GM23338 (cell line): ENCODE measurements at regions not wholly inside any gene's neighbourhood (a gene's known extent, or its start where the extent isn't known, plus 50 kb on each side); places are given as distances from the start of the nearest gene placed in this dataset.

Experiments
- ATAC-seq: fragments of 200-7000 bp; cut with Tn5 transposase; 3 replicates; pipeline ENCODE4 v1.9.1; 2020
- DNase-seq: peaks from one replicate; pipeline ENCODE4 v3.0.0-alpha.2; 2015; ENCODE audit warnings: low spot score
- H2AFZ ChIP-seq: fragments of 200-600 bp; sonication (generic); 2 replicates; pipeline ENCODE4 v1.8.0; 2016; ENCODE audit warnings: antibody characterized with exemption, mild to moderate bottlenecking, moderate library complexity
- H3F3A ChIP-seq: fragments of 200-600 bp; sonication (generic); replicated peaks from 2 replicates; pipeline ENCODE4 v1.8.0; 2017; ENCODE audit warnings: antibody characterized with exemption, mixed run types, low read depth
- H3K27ac ChIP-seq: fragments of 200-600 bp; sonication (generic); 2 replicates; pipeline ENCODE4 v1.6.1; 2016; ENCODE audit warnings: low read depth
- H3K27me3 ChIP-seq: fragments of 200-600 bp; sonication (generic); 2 replicates; pipeline ENCODE4 v1.8.0; 2016; ENCODE audit warnings: mild to moderate bottlenecking, mixed run types, moderate library complexity; ENCODE audit not compliant: insufficient read depth
- H3K36me3 ChIP-seq: fragments of 200-600 bp; sonication (generic); 2 replicates; pipeline ENCODE4 v1.8.0; 2016; ENCODE audit warnings: mild to moderate bottlenecking; ENCODE audit not compliant: insufficient read depth
- H3K4me1 ChIP-seq: fragments of 200-600 bp; sonication (generic); 2 replicates; pipeline ENCODE4 v1.8.0; 2016; ENCODE audit warnings: mild to moderate bottlenecking, moderate library complexity; ENCODE audit not compliant: insufficient read depth
- H3K4me2 ChIP-seq: fragments of 200-600 bp; sonication (generic); 2 replicates; pipeline ENCODE4 v1.7.1; 2017; ENCODE audit warnings: mixed run types
- H3K4me3 ChIP-seq: fragments of 200-600 bp; sonication (generic); 2 replicates; pipeline ENCODE4 v1.6.1; 2016; ENCODE audit warnings: mixed run types
- H3K79me2 ChIP-seq: fragments of 200-600 bp; sonication (generic); replicated peaks from 2 replicates; pipeline ENCODE4 v1.8.0; 2017; ENCODE audit warnings: mild to moderate bottlenecking; ENCODE audit not compliant: insufficient read depth
- H3K9me2 ChIP-seq: fragments of 200-600 bp; sonication (generic); 2 replicates; pipeline ENCODE4 v1.8.0; 2017; ENCODE audit not compliant: insufficient read depth
- H4K20me1 ChIP-seq: fragments of 200-600 bp; sonication (generic); replicated peaks from 2 replicates; pipeline ENCODE4 v1.8.0; 2017; ENCODE audit warnings: mild to moderate bottlenecking; ENCODE audit not compliant: insufficient read depth
- H3K27ac Mint-ChIP-seq: 2 replicates; pipeline ENCODE4 v1.8.0; 2020; ENCODE audit warnings: inconsistent platforms, mild to moderate bottlenecking, moderate library complexity, mixed read lengths
- H3K27me3 Mint-ChIP-seq: 3 replicates; pipeline ENCODE4 v1.8.0; 2022; ENCODE audit warnings: low read depth, mild to moderate bottlenecking, moderate library complexity, mixed read lengths, inconsistent platforms; ENCODE audit not compliant: insufficient read depth, poor library complexity
- H3K36me3 Mint-ChIP-seq: 3 replicates; pipeline ENCODE4 v1.8.0; 2021; ENCODE audit warnings: low read depth, mild to moderate bottlenecking, inconsistent platforms, moderate library complexity, mixed read lengths
- H3K4me1 Mint-ChIP-seq: 3 replicates; pipeline ENCODE4 v1.8.0; 2020; ENCODE audit warnings: mild to moderate bottlenecking, inconsistent platforms, mixed read lengths
- H3K4me3 Mint-ChIP-seq: 3 replicates; pipeline ENCODE4 v1.8.0; 2021; ENCODE audit warnings: moderate library complexity, mild to moderate bottlenecking, inconsistent platforms, mixed read lengths
- H3K9me3 Mint-ChIP-seq: 3 replicates; pipeline ENCODE4 v1.8.0; 2020; ENCODE audit warnings: moderate library complexity, mild to moderate bottlenecking, inconsistent platforms, mixed read lengths
- CREB1 ChIP-seq: fragments of 250-450 bp; sonication (Bioruptor Pico); IDR thresholded peaks from 2 replicates; pipeline ENCODE4 v1.5.0; 2020; ENCODE audit warnings: low read depth, mild to moderate bottlenecking, moderate library complexity
- CTCF ChIP-seq, 2 experiments: fragments of 200-600 bp in 1 of 2; sonication (generic) in 1 of 2; conservative IDR thresholded peaks; 2 replicates each; pipeline versions ENCODE4 v1.5.1 to v1.6.1; 2016 to 2017; ENCODE audit warnings: antibody characterized with exemption in 2 of 2, low read depth in 2 of 2, mild to moderate bottlenecking in 2 of 2, moderate library complexity in 1 of 2
- EZH2 ChIP-seq: fragments of 200-600 bp; sonication (generic); IDR thresholded peaks from one replicate; pipeline ENCODE4 v1.8.0; 2017; ENCODE audit warnings: antibody characterized with exemption, mild to moderate bottlenecking, low read depth; ENCODE audit not compliant: unreplicated experiment
- JUNB ChIP-seq: IDR thresholded peaks from one replicate; pipeline ENCODE4 v1.6.1; 2016; ENCODE audit warnings: antibody characterized with exemption; ENCODE audit not compliant: unreplicated experiment
- NANOG ChIP-seq: IDR thresholded peaks from 2 replicates; pipeline ENCODE4 v1.6.1; 2016; ENCODE audit warnings: antibody characterized with exemption, borderline replicate concordance
- POLR2AphosphoS5 ChIP-seq: IDR thresholded peaks from 2 replicates; pipeline ENCODE4 v1.6.1; 2016; ENCODE audit warnings: antibody characterized with exemption, low read depth
- REST ChIP-seq: IDR thresholded peaks from one replicate; pipeline ENCODE4 v1.6.1; 2018; ENCODE audit warnings: antibody characterized with exemption; ENCODE audit not compliant: unreplicated experiment
- STAT1 ChIP-seq: IDR thresholded peaks from one replicate; pipeline ENCODE4 v1.6.1; 2016; ENCODE audit warnings: antibody characterized with exemption; ENCODE audit not compliant: unreplicated experiment
- ZNF114 ChIP-seq: fragments of 250-450 bp; sonication (Bioruptor Pico); IDR thresholded peaks from 2 replicates; pipeline ENCODE4 v1.5.0; 2020; ENCODE audit warnings: mild to moderate bottlenecking, moderate library complexity
- ZNF331 ChIP-seq: fragments of 250-450 bp; sonication (Bioruptor Pico); IDR thresholded peaks from 2 replicates; pipeline ENCODE4 v1.5.0; 2020; ENCODE audit warnings: low read depth, mild to moderate bottlenecking, moderate library complexity
- ZNF462 ChIP-seq: fragments of 250-450 bp; sonication (Bioruptor Pico); IDR thresholded peaks from 2 replicates; pipeline ENCODE4 v1.5.0; 2020; ENCODE audit warnings: mild to moderate bottlenecking, moderate library complexity

GRCh38 chrX:95878874-95879273 is 805.8 kb upstream of the DIAPH2 start:
- Histone ChIP-seq H3K4me3 (no peak overlapping the region), H3K4me2 (no peak overlapping the region), H3K36me3 (no peaks in the 10 kb centered on the region), H3K9me2 (no peaks in the 10 kb centered on the region), H3K79me2 (no peaks in the 10 kb centered on the region), H3F3A (no peaks in the 10 kb centered on the region), H4K20me1 (no peaks in the 10 kb centered on the region), H3K27me3 (no peaks in the 10 kb centered on the region), H3K27ac (no peak overlapping the region), H2AFZ (no peak overlapping the region), H3K4me1 (no peaks in the 10 kb centered on the region)
- no peak for TF ChIP-seq ZNF331
- no peak for TF ChIP-seq CTCF (conservative IDR thresholded peaks at IDR 0.05; ENCODE audit: low read depth in 2 of 2)
- no peak for TF ChIP-seq REST
- no peak for TF ChIP-seq STAT1
- TF ChIP-seq POLR2AphosphoS5 = no peak
- no peak for TF ChIP-seq EZH2
- no peak for TF ChIP-seq ZNF462 (CRISPR knock-in tag)
- TF ChIP-seq NANOG = no peak
- TF ChIP-seq JUNB = no peak
- no peak for TF ChIP-seq ZNF114 (CRISPR knock-in tag)
- no peak for TF ChIP-seq CREB1 (CRISPR knock-in tag)
- no peak for DNase-seq
- Mint-ChIP-seq H3K9me3 (0 out of 3 replicates have a peak, but pooled peaks cover 2% of the 10 kb centered on the region), H3K36me3 (0 out of 3 replicates have a peak, but pooled peaks cover 2% of the 10 kb centered on the region), H3K4me1 (no peaks in the 10 kb centered on the region), H3K27me3 (no peaks in the 10 kb centered on the region), H3K4me3 (no peak overlapping the region), H3K27ac (no peak overlapping the region)
- no peak for ATAC-seq
